Nephron (organoid): ENCODE measurements at regions not wholly inside any gene's neighbourhood (a gene's known extent, or its start where the extent isn't known, plus 50 kb on each side); places are given as distances from the start of the nearest gene placed in this dataset.

Experiments used
- H3K27ac Mint-ChIP-seq, 3 experiments: 2 replicates each; pipeline ENCODE4 v1.8.0; 2020; ENCODE audit warnings: mixed read lengths in 3 of 3, mild to moderate bottlenecking in 2 of 3, moderate library complexity in 1 of 3
- H3K27me3 Mint-ChIP-seq: 2 replicates; pipeline ENCODE4 v1.8.0; 2021; ENCODE audit warnings: low read depth, mild to moderate bottlenecking, moderate library complexity, mixed read lengths
- H3K36me3 Mint-ChIP-seq: 2 replicates; pipeline ENCODE4 v1.8.0; 2020; ENCODE audit warnings: low read depth, mixed read lengths
- H3K4me1 Mint-ChIP-seq: 2 replicates; pipeline ENCODE4 v1.8.0; 2020; ENCODE audit warnings: mixed read lengths
- H3K4me3 Mint-ChIP-seq, 3 experiments: 2 replicates each; pipeline ENCODE4 v1.8.0; 2020; ENCODE audit warnings: mild to moderate bottlenecking in 3 of 3, mixed read lengths in 3 of 3, moderate library complexity in 2 of 3
- H3K9me3 Mint-ChIP-seq: 2 replicates; pipeline ENCODE4 v1.8.0; 2020; ENCODE audit warnings: mixed read lengths
- TF ChIP-seq, protein P1 (sequence below), 3 experiments: fragments of 200-600 bp; sonication (generic); IDR thresholded peaks; one replicate each; pipeline ENCODE4 v1.5.0; 2021; ENCODE audit warnings: antibody characterized with exemption in 3 of 3; ENCODE audit not compliant: unreplicated experiment in 3 of 3

DNA sequence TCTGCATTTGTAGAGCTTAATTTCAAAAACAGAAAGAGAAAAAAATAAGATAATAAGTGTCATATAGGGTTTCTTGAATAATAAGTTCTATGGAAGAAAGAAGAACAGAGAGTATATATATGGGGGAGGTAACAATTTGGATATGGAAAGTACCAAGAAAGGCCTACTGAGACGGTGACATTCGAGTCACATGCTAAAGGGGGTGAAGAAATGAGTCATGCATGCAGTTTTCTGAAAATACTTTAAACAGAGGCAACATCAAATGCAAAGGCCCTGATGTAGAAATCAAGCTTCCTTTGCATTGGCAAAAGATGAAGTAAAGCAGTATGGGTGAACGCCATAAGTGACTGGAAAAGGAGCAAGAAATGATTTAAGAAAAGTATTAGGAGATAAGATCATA lies 371.6 kb upstream of the ZNF385D start:
- TF ChIP-seq, protein P1, sequence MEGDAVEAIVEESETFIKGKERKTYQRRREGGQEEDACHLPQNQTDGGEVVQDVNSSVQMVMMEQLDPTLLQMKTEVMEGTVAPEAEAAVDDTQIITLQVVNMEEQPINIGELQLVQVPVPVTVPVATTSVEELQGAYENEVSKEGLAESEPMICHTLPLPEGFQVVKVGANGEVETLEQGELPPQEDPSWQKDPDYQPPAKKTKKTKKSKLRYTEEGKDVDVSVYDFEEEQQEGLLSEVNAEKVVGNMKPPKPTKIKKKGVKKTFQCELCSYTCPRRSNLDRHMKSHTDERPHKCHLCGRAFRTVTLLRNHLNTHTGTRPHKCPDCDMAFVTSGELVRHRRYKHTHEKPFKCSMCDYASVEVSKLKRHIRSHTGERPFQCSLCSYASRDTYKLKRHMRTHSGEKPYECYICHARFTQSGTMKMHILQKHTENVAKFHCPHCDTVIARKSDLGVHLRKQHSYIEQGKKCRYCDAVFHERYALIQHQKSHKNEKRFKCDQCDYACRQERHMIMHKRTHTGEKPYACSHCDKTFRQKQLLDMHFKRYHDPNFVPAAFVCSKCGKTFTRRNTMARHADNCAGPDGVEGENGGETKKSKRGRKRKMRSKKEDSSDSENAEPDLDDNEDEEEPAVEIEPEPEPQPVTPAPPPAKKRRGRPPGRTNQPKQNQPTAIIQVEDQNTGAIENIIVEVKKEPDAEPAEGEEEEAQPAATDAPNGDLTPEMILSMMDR (IDR thresholded peaks at IDR 0.05; ENCODE audit: unreplicated experiment in 3 of 3) = no peak
- Mint-ChIP-seq H3K4me1 (peaks cover 4% of the 10 kb centered on the region), H3K36me3 (no peaks in the 10 kb centered on the region), H3K27me3 (no peaks in the 10 kb centered on the region), H3K27ac (no peak overlapping the region), H3K9me3 (no peaks in the 10 kb centered on the region), H3K4me3 (no peak overlapping the region)

DNA sequence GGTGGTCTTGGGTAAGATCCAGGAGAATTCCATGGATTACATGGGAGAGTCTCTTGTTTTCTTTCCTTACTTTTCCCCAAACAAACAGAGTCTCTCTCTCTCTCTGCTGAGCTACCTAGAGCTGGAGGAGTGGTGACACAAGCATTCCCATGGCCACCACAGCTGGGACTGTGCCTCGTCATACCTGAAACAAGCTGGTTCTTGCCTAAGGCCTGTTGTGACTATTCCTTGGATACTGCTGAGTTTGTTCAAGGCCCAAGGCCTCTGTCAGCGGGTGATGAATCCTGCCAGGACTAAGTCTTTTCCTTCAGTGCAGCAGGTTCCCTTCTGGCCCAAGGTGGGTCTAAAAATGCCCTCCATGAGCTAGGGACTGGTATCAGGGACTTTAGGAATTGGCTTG lies 378.1 kb upstream of the ZNF385D start:
- H3K27me3 Mint-ChIP-seq = no peaks in the 10 kb centered on the region
- TF ChIP-seq, protein P1 (IDR thresholded peaks at IDR 0.05; ENCODE audit: unreplicated experiment in 3 of 3) = no peak
- H3K36me3 Mint-ChIP-seq = no peaks in the 10 kb centered on the region
- H3K9me3 Mint-ChIP-seq = no peaks in the 10 kb centered on the region
- no peak overlapping the region for H3K27ac Mint-ChIP-seq
- no peak overlapping the region for H3K4me3 Mint-ChIP-seq
- H3K4me1 Mint-ChIP-seq = no peaks in the 10 kb centered on the region

DNA sequence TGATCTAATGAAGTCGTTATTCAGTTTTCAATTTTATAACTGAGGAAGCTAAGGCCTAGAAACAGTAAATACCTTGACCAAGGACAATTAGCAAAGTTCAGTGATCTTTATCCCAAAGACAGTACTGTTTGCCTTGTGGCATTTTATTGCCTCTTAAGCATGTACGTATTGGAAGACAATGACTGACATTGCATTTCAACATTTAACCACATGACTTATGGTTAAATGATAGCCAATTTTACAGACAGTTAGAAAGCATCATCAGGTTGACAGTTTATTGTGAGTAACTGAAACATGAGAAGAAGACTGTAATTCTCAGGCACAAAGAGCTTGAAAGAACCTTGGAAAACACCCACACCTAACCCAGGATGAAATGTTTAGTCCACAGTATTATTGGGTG lies 390.8 kb upstream of the ZNF385D start:
- no peaks in the 10 kb centered on the region for H3K36me3 Mint-ChIP-seq
- H3K27ac Mint-ChIP-seq = no peak overlapping the region
- H3K4me3 Mint-ChIP-seq = no peak overlapping the region
- no peaks in the 10 kb centered on the region for H3K27me3 Mint-ChIP-seq
- no peaks in the 10 kb centered on the region for H3K4me1 Mint-ChIP-seq
- H3K9me3 Mint-ChIP-seq = peaks cover 3% of the 10 kb centered on the region
- TF ChIP-seq, protein P1 (IDR thresholded peaks at IDR 0.05; ENCODE audit: unreplicated experiment in 3 of 3) = no peak

DNA sequence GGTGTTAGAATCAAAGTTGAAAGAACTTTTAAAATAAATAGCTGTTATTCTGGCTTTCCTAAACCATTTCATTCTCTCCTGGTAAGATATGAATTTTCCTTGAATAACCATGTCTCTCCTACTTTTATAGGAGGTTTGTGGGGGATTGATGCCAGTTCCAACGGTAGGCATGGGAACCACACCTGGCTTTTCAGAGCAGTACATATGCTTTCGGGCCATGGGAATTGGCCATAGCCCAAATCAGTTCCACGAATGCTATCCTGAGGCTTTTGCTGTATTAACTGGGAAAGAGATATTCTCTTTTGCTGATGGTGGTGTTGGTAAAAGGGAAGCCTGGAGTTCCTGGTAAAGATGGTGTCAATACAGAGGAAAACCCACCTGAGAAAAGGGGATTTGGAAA lies 396.2 kb upstream of the ZNF385D start:
- no peaks in the 10 kb centered on the region for H3K36me3 Mint-ChIP-seq
- TF ChIP-seq, protein P1 (IDR thresholded peaks at IDR 0.05; ENCODE audit: unreplicated experiment in 3 of 3) = no peak
- H3K27ac Mint-ChIP-seq = no peak overlapping the region
- H3K4me1 Mint-ChIP-seq = no peaks in the 10 kb centered on the region
- H3K9me3 Mint-ChIP-seq = no peaks in the 10 kb centered on the region
- peaks cover 5% of the 10 kb centered on the region for H3K27me3 Mint-ChIP-seq
- no peak overlapping the region for H3K4me3 Mint-ChIP-seq

DNA sequence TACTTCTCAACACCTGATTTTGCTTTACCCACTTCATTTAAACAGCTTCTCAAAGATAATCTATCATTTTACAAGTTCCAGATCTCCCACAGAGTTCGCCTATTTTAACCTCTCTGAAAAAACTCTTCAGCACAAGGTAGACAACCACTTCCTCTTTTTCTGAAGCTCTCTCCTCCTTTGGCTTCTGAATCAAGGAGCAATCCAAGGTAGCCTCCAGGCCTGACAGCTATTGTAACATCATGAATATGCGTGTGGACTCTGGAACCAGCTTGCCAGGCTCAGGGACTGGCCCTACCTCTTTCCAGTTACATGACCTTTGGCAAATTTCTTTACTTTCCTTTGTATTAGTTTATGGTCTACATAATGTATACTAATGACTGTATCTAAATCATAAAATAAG lies 405.9 kb upstream of the ZNF385D start:
- Mint-ChIP-seq H3K9me3 (no peaks in the 10 kb centered on the region), H3K27ac (no peak overlapping the region), H3K4me1 (peaks cover 20% of the 10 kb centered on the region), H3K4me3 (no peak overlapping the region), H3K27me3 (peaks cover 4% of the 10 kb centered on the region), H3K36me3 (no peaks in the 10 kb centered on the region)
- TF ChIP-seq, protein P1 (IDR thresholded peaks at IDR 0.05; ENCODE audit: unreplicated experiment in 3 of 3) = no peak

DNA sequence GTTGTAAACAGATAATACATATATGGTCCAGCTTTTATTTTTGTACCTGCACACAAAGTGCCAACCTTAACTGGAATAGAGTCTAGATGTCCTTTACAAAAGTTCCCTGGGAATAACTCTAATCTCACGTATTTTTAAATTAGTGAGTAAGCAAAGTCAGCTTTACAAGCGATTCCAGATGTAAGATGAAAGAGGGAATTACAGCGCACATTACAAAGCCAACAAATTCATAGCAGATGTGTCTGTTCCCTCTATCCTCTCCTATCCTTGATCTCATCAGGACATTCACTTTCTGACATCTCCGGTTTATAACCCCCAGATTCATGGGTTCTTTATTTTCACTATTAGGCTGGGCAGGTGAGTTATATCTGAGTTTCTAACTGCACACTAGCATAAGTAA lies 406.8 kb upstream of the ZNF385D start:
- TF ChIP-seq, protein P1 (IDR thresholded peaks at IDR 0.05; ENCODE audit: unreplicated experiment in 3 of 3) = no peak
- no peak overlapping the region for H3K27ac Mint-ChIP-seq

More for the DNA sequence above, 406.8 kb upstream of the ZNF385D start:
- H3K9me3 Mint-ChIP-seq = no peaks in the 10 kb centered on the region
- H3K4me3 Mint-ChIP-seq = no peak overlapping the region
- peaks cover 20% of the 10 kb centered on the region for H3K4me1 Mint-ChIP-seq
- H3K36me3 Mint-ChIP-seq = no peaks in the 10 kb centered on the region
- peaks cover 4% of the 10 kb centered on the region for H3K27me3 Mint-ChIP-seq
